Colonic mucosa (tissue), 4 donors: ENCODE measurements at regions not wholly inside any gene's neighbourhood (a gene's known extent, or its start where the extent isn't known, plus 50 kb on each side); places are given as distances from the start of the nearest gene placed in this dataset.

Experiments used
- DNase-seq: peaks from one replicate; pipeline ENCODE4 v3.0.0-alpha.2; 2020
- H3K27ac ChIP-seq: fragments of 200-600 bp; one replicate; pipeline ENCODE4 v1.8.0; 2021
- H3K27me3 ChIP-seq: fragments of 200-600 bp; one replicate; pipeline ENCODE4 v1.8.0; 2021
- H3K36me3 ChIP-seq: fragments of 200-600 bp; one replicate; pipeline ENCODE4 v1.8.0; 2021
- H3K4me1 ChIP-seq: fragments of 200-600 bp; one replicate; pipeline ENCODE4 v1.8.0; 2021; ENCODE audit warnings: mild to moderate bottlenecking
- H3K4me3 ChIP-seq: fragments of 200-600 bp; one replicate; pipeline ENCODE4 v1.8.0; 2021
- H3K9ac ChIP-seq, 2 donors: one replicate each; pipeline ENCODE4 v1.7.0; 2013; ENCODE audit warnings: control low read depth in 2 of 2, low read depth in 2 of 2, low read length in 2 of 2
- H3K9me3 ChIP-seq: fragments of 200-600 bp; one replicate; pipeline ENCODE4 v1.8.0; 2021
- CTCF ChIP-seq: fragments of 200-600 bp; IDR thresholded peaks from one replicate; pipeline ENCODE4 v1.8.0; 2022; ENCODE audit warnings: antibody characterized with exemption, mild to moderate bottlenecking
- intact Hi-C: fragments of 100-400 bp; cut with DNase I; formaldehyde crosslinking; loops from one replicate; pipeline ENCODE4 v1.14.1; 2022
- donor health status: healthy.
- donor health status: DM: no; HTN: no; CAD: no.
- donor health status: DM: no; HTN: no; CAD: no.

GRCh38 chr6:21767891-21768648 lies 174.5 kb downstream of the SOX4 start:
- H3K27ac ChIP-seq: no peak overlapping the region
- intact Hi-C loops: no loop called here
- H3K9me3 ChIP-seq: no peaks in the 10 kb centered on the region
- H3K27me3 ChIP-seq: no peaks in the 10 kb centered on the region
- no peak overlapping the region for H3K4me3 ChIP-seq
- no peak for DNase-seq
- no peaks in the 10 kb centered on the region for H3K4me1 ChIP-seq
- H3K36me3 ChIP-seq: no peaks in the 10 kb centered on the region
- no peak for TF ChIP-seq CTCF
- no peak overlapping the region for H3K9ac ChIP-seq

DNA sequence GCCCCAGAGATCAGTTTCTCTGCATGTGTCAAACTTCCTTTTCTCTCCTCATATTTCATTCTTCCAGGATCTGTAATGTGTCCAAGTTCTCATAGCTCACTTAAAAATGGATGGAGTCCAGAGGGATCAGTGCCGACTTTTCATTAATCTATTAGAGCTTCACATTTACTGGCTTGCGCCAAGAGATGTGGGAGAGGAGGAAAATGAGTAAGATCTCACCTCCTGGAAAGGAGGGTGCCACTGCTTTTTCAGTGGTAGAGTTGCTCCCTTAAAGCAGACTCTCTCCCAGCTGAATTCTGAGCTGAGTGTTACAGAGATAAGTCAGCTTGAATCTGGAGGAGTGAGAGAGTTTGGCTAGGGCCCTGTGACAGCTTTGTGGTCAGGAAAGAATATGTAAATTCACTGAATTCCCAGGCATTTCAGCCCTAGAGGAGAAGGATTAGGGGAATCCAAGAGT lies 175.9 kb downstream of the SOX4 start:
- H3K4me3 ChIP-seq: no peak overlapping the region
- H3K27ac ChIP-seq: no peak overlapping the region

DNA sequence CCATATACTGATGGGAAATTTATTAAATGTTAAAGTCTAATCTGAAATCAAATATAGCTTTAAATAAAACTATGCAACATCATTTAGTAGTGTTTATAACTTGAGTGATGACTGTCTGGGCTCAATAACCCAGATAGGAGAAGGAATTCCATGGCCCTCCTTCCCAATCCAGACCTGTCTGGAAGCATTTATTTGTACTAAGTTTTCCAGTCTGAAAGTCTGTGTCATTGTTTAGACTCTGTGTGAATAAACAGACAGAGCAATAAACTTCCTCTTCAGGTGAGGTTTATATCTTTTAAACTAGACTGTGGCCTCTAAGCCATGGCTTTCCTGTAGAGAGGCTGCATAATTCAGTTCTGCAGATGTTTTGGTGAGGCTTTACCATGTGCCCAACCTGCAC lies 176.4 kb downstream of the SOX4 start:
- TF ChIP-seq CTCF: no peak
- no peaks in the 10 kb centered on the region for H3K4me1 ChIP-seq
- no peaks in the 10 kb centered on the region for H3K9me3 ChIP-seq
- H3K36me3 ChIP-seq: no peaks in the 10 kb centered on the region
- no peak overlapping the region for H3K9ac ChIP-seq
- H3K4me3 ChIP-seq: no peak overlapping the region
- H3K27me3 ChIP-seq: no peaks in the 10 kb centered on the region
- no peak overlapping the region for H3K27ac ChIP-seq
- intact Hi-C loops: no loop called here
- DNase-seq: no peak

More for the DNA sequence above, 175.9 kb downstream of the SOX4 start:
- no peak for DNase-seq
- no peaks in the 10 kb centered on the region for H3K36me3 ChIP-seq
- TF ChIP-seq CTCF: no peak
- no peaks in the 10 kb centered on the region for H3K9me3 ChIP-seq
- intact Hi-C loops: no loop called here
- no peaks in the 10 kb centered on the region for H3K4me1 ChIP-seq
- H3K9ac ChIP-seq: no peak overlapping the region
- no peaks in the 10 kb centered on the region for H3K27me3 ChIP-seq

DNA sequence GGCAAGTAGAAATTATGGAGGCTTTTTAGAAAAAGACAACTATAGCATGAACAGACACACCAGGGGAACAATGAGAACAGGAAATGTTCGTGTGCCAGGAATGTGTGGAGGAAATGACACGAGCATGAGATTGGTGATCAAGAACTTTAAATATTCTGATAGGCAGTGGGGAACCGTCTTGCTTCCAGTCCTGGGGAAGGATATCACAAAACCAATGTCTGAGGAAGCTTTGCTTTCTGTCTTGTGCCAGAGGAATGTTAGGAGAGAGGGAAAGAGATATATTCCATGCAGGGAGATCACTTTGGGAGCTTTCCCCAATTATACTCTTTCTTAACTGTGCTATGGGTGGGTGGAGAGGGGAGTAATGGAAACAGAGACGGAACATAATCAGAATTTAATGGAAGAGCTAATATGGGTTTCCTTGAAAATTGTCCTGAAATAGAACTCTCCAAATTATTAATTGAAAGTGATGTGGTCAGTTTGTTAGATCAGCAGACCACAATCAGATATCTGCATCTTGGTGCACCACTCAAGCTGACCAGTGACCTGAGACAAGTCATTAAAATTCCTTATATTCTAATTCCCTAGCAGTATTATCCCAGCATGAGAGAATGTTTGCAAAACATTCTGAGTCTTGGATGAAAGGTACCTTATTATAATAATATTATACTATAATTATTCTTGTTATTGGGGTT lies 178.2 kb downstream of the SOX4 start:
- Histone ChIP-seq H3K9me3 (no peaks in the 10 kb centered on the region), H3K36me3 (no peaks in the 10 kb centered on the region), H3K4me3 (no peak overlapping the region), H3K4me1 (no peaks in the 10 kb centered on the region), H3K27me3 (no peaks in the 10 kb centered on the region), H3K9ac (no peak overlapping the region), H3K27ac (no peak overlapping the region)
- no peak for DNase-seq
- no peak for TF ChIP-seq CTCF
- intact Hi-C loops: no loop called here

DNA sequence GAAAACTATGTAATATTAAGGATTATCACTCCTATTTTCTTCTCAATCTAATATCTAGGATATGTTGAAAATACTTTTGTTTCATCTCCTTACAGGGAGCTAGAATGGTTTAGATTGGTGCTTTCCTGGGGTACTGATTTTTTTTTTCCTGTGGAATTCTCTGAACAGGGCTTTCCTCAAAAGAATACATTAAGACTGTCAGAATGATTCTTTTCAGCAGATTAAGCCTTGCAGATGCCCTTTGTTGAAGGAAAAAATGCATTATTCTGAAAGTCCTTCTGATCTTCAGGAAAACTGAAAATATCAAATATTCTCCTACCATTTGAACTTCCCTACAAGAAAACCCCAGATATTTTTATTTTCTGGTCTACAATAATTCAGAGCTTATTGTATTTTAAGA lies 178.9 kb downstream of the SOX4 start:
- Histone ChIP-seq H3K9me3 (no peaks in the 10 kb centered on the region), H3K9ac (no peak overlapping the region), H3K36me3 (no peaks in the 10 kb centered on the region), H3K4me1 (no peaks in the 10 kb centered on the region), H3K27ac (no peak overlapping the region), H3K4me3 (no peak overlapping the region), H3K27me3 (no peaks in the 10 kb centered on the region)
- intact Hi-C loops: no loop called here
- no peak for TF ChIP-seq CTCF
- no peak for DNase-seq
